ENCODE measurements at regions not wholly inside any gene's neighbourhood (a gene's known extent, or its start where the extent isn't known, plus 50 kb on each side); places are given as distances from the start of the nearest gene placed in this dataset.

- Histone ChIP-seq H2AFZ (ENCODE audit: low read length) (no peak overlapping the region), H3K4me2 (ENCODE audit: insufficient read depth, low read length, poor library complexity, severe bottlenecking) (no peak overlapping the region), H2BK120ac (ENCODE audit: low read depth, low read length) (no peak overlapping the region), H4K91ac (ENCODE audit: low read depth, low read length, poor library complexity) (no peak overlapping the region), H3K27me3 (ENCODE audit: control insufficient read depth in 3 of 3, insufficient read depth in 3 of 3, low read depth in 1 of 3, low read length in 3 of 3) (no peaks in the 10 kb centered on the region), H3K18ac (ENCODE audit: low read length) (no peak overlapping the region), H3K79me1 (ENCODE audit: low read depth, low read length) (no peaks in the 10 kb centered on the region), H4K8ac (ENCODE audit: low read depth, low read length) (no peak overlapping the region), H3K27ac (replicated peaks; ENCODE audit: low read length) (no peak overlapping the region), H3K4me3 (ENCODE audit: low read length in 2 of 2) (no peak overlapping the region), H3K36me3 (replicated peaks in 1 of 2; ENCODE audit: control insufficient read depth in 2 of 2, insufficient read depth in 2 of 2, low read length in 2 of 2) (no peaks in the 10 kb centered on the region), H2AK5ac (ENCODE audit: low read depth, low read length) (no peak overlapping the region), H3K23ac (ENCODE audit: low read depth, low read length, poor library complexity) (no peak overlapping the region), H3K4me1 (ENCODE audit: control insufficient read depth in 2 of 2, insufficient read depth in 1 of 2, low read depth in 1 of 2, low read length in 2 of 2) (peaks cover 10 to 13% of the 10 kb centered on the region in 2 donors), H3K9me3 (replicated peaks in 1 of 2; ENCODE audit: control insufficient read depth in 2 of 2, insufficient read depth in 1 of 2, low read depth in 1 of 2, low read length in 2 of 2) (no peaks in the 10 kb centered on the region), H3K14ac (ENCODE audit: low read length) (no peak overlapping the region), H3K4ac (ENCODE audit: low read length) (no peak overlapping the region), H2BK15ac (ENCODE audit: low read length) (no peak overlapping the region), H3K9ac (ENCODE audit: low read depth, low read length, poor library complexity) (no peak overlapping the region), H2BK5ac (ENCODE audit: low read length) (no peak overlapping the region), H2BK12ac (ENCODE audit: low read length) (no peak overlapping the region)
- WGBS, 2 donors (ENCODE audit: extremely low coverage in 2 of 2, insufficient read length in 2 of 2, insufficient replicate concordance in 1 of 2): no CpG with 5 or more reads among the region's 2 CpGs
- DNase-seq (ENCODE audit: low spot score): no peak
Measured at GRCh38 chr3:124161448-124161847, 169.5 kb upstream of the ROPN1 start.

GRCh38 chr3:124163689-124164088, 171.8 kb upstream of the ROPN1 start:
- Histone ChIP-seq H2BK120ac (ENCODE audit: low read depth, low read length) (no peak overlapping the region), H3K27me3 (ENCODE audit: control insufficient read depth in 3 of 3, insufficient read depth in 3 of 3, low read depth in 1 of 3, low read length in 3 of 3) (no peaks in the 10 kb centered on the region), H2AFZ (ENCODE audit: low read length) (no peak overlapping the region), H2BK5ac (ENCODE audit: low read length) (no peak overlapping the region), H3K4ac (ENCODE audit: low read length) (no peak overlapping the region), H2AK5ac (ENCODE audit: low read depth, low read length) (no peak overlapping the region), H3K23ac (ENCODE audit: low read depth, low read length, poor library complexity) (no peak overlapping the region), H3K4me2 (ENCODE audit: insufficient read depth, low read length, poor library complexity, severe bottlenecking) (no peak overlapping the region), H3K36me3 (replicated peaks in 1 of 2; ENCODE audit: control insufficient read depth in 2 of 2, insufficient read depth in 2 of 2, low read length in 2 of 2) (no peaks in the 10 kb centered on the region), H3K79me1 (ENCODE audit: low read depth, low read length) (no peaks in the 10 kb centered on the region), H2BK12ac (ENCODE audit: low read length) (no peak overlapping the region), H3K9ac (ENCODE audit: low read depth, low read length, poor library complexity) (no peak overlapping the region), H3K14ac (ENCODE audit: low read length) (no peak overlapping the region), H2BK15ac (ENCODE audit: low read length) (no peak overlapping the region), H4K8ac (ENCODE audit: low read depth, low read length) (no peak overlapping the region), H3K4me3 (ENCODE audit: low read length in 2 of 2) (no peak overlapping the region), H3K27ac (replicated peaks; ENCODE audit: low read length) (no peak overlapping the region), H4K91ac (ENCODE audit: low read depth, low read length, poor library complexity) (no peak overlapping the region), H3K9me3 (replicated peaks in 1 of 2; ENCODE audit: control insufficient read depth in 2 of 2, insufficient read depth in 1 of 2, low read depth in 1 of 2, low read length in 2 of 2) (no peaks in the 10 kb centered on the region), H3K4me1 (ENCODE audit: control insufficient read depth in 2 of 2, insufficient read depth in 1 of 2, low read depth in 1 of 2, low read length in 2 of 2) (peaks cover 0 to 2% of the 10 kb centered on the region in 2 donors), H3K18ac (ENCODE audit: low read length) (no peak overlapping the region)
- no peak for DNase-seq (ENCODE audit: low spot score)

DNA sequence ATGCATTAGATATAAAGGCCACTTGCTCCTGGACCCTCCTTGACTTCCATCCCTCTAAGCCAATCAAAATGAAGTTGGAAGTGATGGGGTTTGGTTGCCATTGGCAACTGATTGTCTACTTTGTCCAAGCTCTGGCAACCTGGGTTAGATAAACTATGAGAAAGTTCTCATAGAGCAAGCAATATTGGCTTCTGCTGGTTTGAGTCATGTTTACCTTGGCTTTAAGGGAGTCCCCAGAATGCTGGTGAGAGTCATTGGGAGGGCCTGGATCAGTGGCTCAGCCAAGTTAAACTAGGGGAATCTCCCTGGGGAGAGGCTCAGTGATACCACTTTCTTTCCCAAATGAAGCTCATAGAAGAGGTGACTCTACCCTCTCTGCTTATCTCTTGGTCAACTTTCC, 176.3 kb upstream of the ROPN1 start:
- DNase-seq (ENCODE audit: low spot score): no peak
- Histone ChIP-seq H4K91ac (ENCODE audit: low read depth, low read length, poor library complexity) (no peak overlapping the region), H3K4me3 (ENCODE audit: low read length in 2 of 2) (no peak overlapping the region), H3K4me1 (ENCODE audit: control insufficient read depth in 2 of 2, insufficient read depth in 1 of 2, low read depth in 1 of 2, low read length in 2 of 2) (no peaks in the 10 kb centered on the region), H3K14ac (ENCODE audit: low read length) (no peak overlapping the region), H3K79me1 (ENCODE audit: low read depth, low read length) (no peaks in the 10 kb centered on the region), H3K9me3 (replicated peaks in 1 of 2; ENCODE audit: control insufficient read depth in 2 of 2, insufficient read depth in 1 of 2, low read depth in 1 of 2, low read length in 2 of 2) (no peaks in the 10 kb centered on the region), H2BK15ac (ENCODE audit: low read length) (no peak overlapping the region), H2BK5ac (ENCODE audit: low read length) (no peak overlapping the region), H2AK5ac (ENCODE audit: low read depth, low read length) (no peak overlapping the region), H3K18ac (ENCODE audit: low read length) (no peak overlapping the region), H3K23ac (ENCODE audit: low read depth, low read length, poor library complexity) (no peak overlapping the region), H2AFZ (ENCODE audit: low read length) (no peak overlapping the region), H3K9ac (ENCODE audit: low read depth, low read length, poor library complexity) (no peak overlapping the region), H2BK120ac (ENCODE audit: low read depth, low read length) (no peak overlapping the region), H2BK12ac (ENCODE audit: low read length) (no peak overlapping the region), H3K36me3 (replicated peaks in 1 of 2; ENCODE audit: control insufficient read depth in 2 of 2, insufficient read depth in 2 of 2, low read length in 2 of 2) (no peaks in the 10 kb centered on the region), H3K4ac (ENCODE audit: low read length) (no peak overlapping the region), H3K4me2 (ENCODE audit: insufficient read depth, low read length, poor library complexity, severe bottlenecking) (no peak overlapping the region), H3K27ac (replicated peaks; ENCODE audit: low read length) (no peak overlapping the region), H3K27me3 (ENCODE audit: control insufficient read depth in 3 of 3, insufficient read depth in 3 of 3, low read depth in 1 of 3, low read length in 3 of 3) (no peaks in the 10 kb centered on the region), H4K8ac (ENCODE audit: low read depth, low read length) (no peak overlapping the region)

DNA sequence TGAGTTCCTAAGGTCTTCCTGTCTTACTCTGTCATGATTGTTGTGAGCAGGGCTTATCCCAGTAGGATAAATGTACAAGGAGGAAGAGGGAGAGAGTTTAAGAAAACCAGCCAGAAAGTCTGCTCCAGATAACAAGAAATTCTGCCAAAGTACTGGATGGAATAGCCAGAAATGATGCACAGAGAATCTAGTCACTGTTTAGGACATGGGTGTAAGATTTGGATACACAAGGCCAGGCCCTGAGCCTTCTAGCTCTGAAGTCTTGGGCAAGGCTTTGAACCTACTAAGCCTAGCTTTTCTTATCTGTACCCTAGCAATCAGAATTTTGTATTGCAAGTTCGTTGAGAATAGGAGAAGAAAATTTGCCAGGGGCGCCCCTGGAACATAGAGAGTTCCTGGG, 180.4 kb upstream of the ROPN1 start:
- no peak overlapping the region for H3K14ac ChIP-seq (ENCODE audit: low read length)
- no CpG with 5 or more reads among the region's 2 CpGs for WGBS, 2 donors (ENCODE audit: extremely low coverage in 2 of 2, insufficient read length in 2 of 2, insufficient replicate concordance in 1 of 2)
- no peaks in the 10 kb centered on the region for H3K4me1 ChIP-seq (ENCODE audit: control insufficient read depth in 2 of 2, insufficient read depth in 1 of 2, low read depth in 1 of 2, low read length in 2 of 2)
- no peak overlapping the region for H3K4me3 ChIP-seq (ENCODE audit: low read length in 2 of 2)
- no peak overlapping the region for H3K9ac ChIP-seq (ENCODE audit: low read depth, low read length, poor library complexity)
- no peak overlapping the region for H2AFZ ChIP-seq (ENCODE audit: low read length)
- no peak overlapping the region for H3K4me2 ChIP-seq (ENCODE audit: insufficient read depth, low read length, poor library complexity, severe bottlenecking)
- no peak overlapping the region for H4K8ac ChIP-seq (ENCODE audit: low read depth, low read length)
- no peak overlapping the region for H2BK12ac ChIP-seq (ENCODE audit: low read length)
- no peak overlapping the region for H3K23ac ChIP-seq (ENCODE audit: low read depth, low read length, poor library complexity)
- no peak overlapping the region for H3K4ac ChIP-seq (ENCODE audit: low read length)
- no peak overlapping the region for H2BK120ac ChIP-seq (ENCODE audit: low read depth, low read length)
- H3K79me1 ChIP-seq (ENCODE audit: low read depth, low read length): no peaks in the 10 kb centered on the region
- no peak overlapping the region for H2BK5ac ChIP-seq (ENCODE audit: low read length)
- H3K27ac ChIP-seq (replicated peaks; ENCODE audit: low read length): no peak overlapping the region
- no peak overlapping the region for H3K18ac ChIP-seq (ENCODE audit: low read length)
- H2BK15ac ChIP-seq (ENCODE audit: low read length): no peak overlapping the region
- H3K36me3 ChIP-seq (replicated peaks in 1 of 2; ENCODE audit: control insufficient read depth in 2 of 2, insufficient read depth in 2 of 2, low read length in 2 of 2): no peaks in the 10 kb centered on the region
- no peak for DNase-seq (ENCODE audit: low spot score)
- no peaks in the 10 kb centered on the region for H3K27me3 ChIP-seq (ENCODE audit: control insufficient read depth in 3 of 3, insufficient read depth in 3 of 3, low read depth in 1 of 3, low read length in 3 of 3)
- no peak overlapping the region for H4K91ac ChIP-seq (ENCODE audit: low read depth, low read length, poor library complexity)
- H2AK5ac ChIP-seq (ENCODE audit: low read depth, low read length): no peak overlapping the region
- no peaks in the 10 kb centered on the region for H3K9me3 ChIP-seq (replicated peaks in 1 of 2; ENCODE audit: control insufficient read depth in 2 of 2, insufficient read depth in 1 of 2, low read depth in 1 of 2, low read length in 2 of 2)

All from neuronal stem cell (in vitro differentiated cells).